Retina (tissue), 1 donor: ENCODE measurements at regions not wholly inside any gene's neighbourhood (a gene's known extent, or its start where the extent isn't known, plus 50 kb on each side); places are given as distances from the start of the nearest gene placed in this dataset.
A peak's percentile ranks its signal among the peaks of the same experiment; 100 is the strongest.

Source experiments
- DNase-seq: peaks from one replicate; pipeline ENCODE4 v3.0.0-alpha.2; 2016

- peak; percentile 26 for DNase-seq
These were observed 90.3 kb upstream of the DUSP10 start for GRCh38 chr1:221832151-221832550.

GRCh38 chr1:221829327-221830015, 87.6 kb upstream of the DUSP10 start:
- DNase-seq: no peak

- DNase-seq: no peak
These were observed 85.4 kb upstream of the DUSP10 start for GRCh38 chr1:221827307-221827642.

- DNase-seq: no peak
These were observed 83.0 kb upstream of the DUSP10 start for GRCh38 chr1:221824909-221825308.

GRCh38 chr1:221824025-221824424, 82.1 kb upstream of the DUSP10 start:
- no peak for DNase-seq

GRCh38 chr1:221823561-221823960, 81.7 kb upstream of the DUSP10 start:
- DNase-seq: no peak

GRCh38 chr1:221823149-221823548, 81.3 kb upstream of the DUSP10 start:
- DNase-seq: no peak

GRCh38 chr1:221822591-221822990, 80.7 kb upstream of the DUSP10 start:
- DNase-seq: no peak

GRCh38 chr1:221816899-221817298, 75.0 kb upstream of the DUSP10 start:
- no peak for DNase-seq

GRCh38 chr1:221815660-221816059, 73.8 kb upstream of the DUSP10 start:
- DNase-seq: no peak

GRCh38 chr1:221813887-221814286, 72.0 kb upstream of the DUSP10 start:
- DNase-seq: no peak

- DNase-seq: no peak
These were observed 71.2 kb upstream of the DUSP10 start for GRCh38 chr1:221812905-221813597.

- DNase-seq: no peak
These were observed 70.3 kb upstream of the DUSP10 start for GRCh38 chr1:221812088-221812752.

- no peak for DNase-seq
These were observed 68.5 kb upstream of the DUSP10 start for GRCh38 chr1:221810406-221810805.

- DNase-seq: no peak
These were observed 67.5 kb upstream of the DUSP10 start for GRCh38 chr1:221809091-221810029.

GRCh38 chr1:221806984-221807383, 65.1 kb upstream of the DUSP10 start:
- no peak for DNase-seq

- DNase-seq: no peak
These were observed 64.3 kb upstream of the DUSP10 start for GRCh38 chr1:221806236-221806635.

- DNase-seq: no peak
These were observed 63.2 kb upstream of the DUSP10 start for GRCh38 chr1:221805121-221805520.

GRCh38 chr1:221804303-221804702, 62.4 kb upstream of the DUSP10 start:
- DNase-seq: no peak

GRCh38 chr1:221801773-221802516, 60.1 kb upstream of the DUSP10 start:
- DNase-seq: no peak

- DNase-seq: no peak
These were observed 59.4 kb upstream of the DUSP10 start for GRCh38 chr1:221801251-221801661.

- DNase-seq: no peak
These were observed 58.9 kb upstream of the DUSP10 start for GRCh38 chr1:221800831-221801230.
